BLaER1 treated with 17β-estradiol and CSF1 and Interleukin-3, amounts not matched to agents 10 nM and 100 nM (cell line): ENCODE measurements at regions not wholly inside any gene's neighbourhood (a gene's known extent, or its start where the extent isn't known, plus 50 kb on each side); places are given as distances from the start of the nearest gene placed in this dataset.

Experiments
- H3K27ac ChIP-seq, 11 experiments: shearing (Covaris generic); formaldehyde crosslinking; 2 replicates each; pipeline ENCODE4 v1.8.1; 2022
- H3K27me3 ChIP-seq, 11 experiments: shearing (Covaris generic); formaldehyde crosslinking; 2 replicates each; pipeline ENCODE4 v1.8.1; 2022
- H3K36me3 ChIP-seq, 11 experiments: shearing (Covaris generic); formaldehyde crosslinking; 2 replicates each; pipeline ENCODE4 v1.8.1; 2022
- H3K4me1 ChIP-seq, 10 experiments: shearing (Covaris generic); formaldehyde crosslinking; 2 replicates each; pipeline ENCODE4 v1.8.1; 2022
- H3K4me2 ChIP-seq, 11 experiments: shearing (Covaris generic); formaldehyde crosslinking; 2 replicates each; pipeline ENCODE4 v1.8.1; 2022
- H3K4me3 ChIP-seq, 10 experiments: shearing (Covaris generic); formaldehyde crosslinking; 2 replicates each; pipeline ENCODE4 v1.8.1; 2022
- H3K9ac ChIP-seq, 11 experiments: shearing (Covaris generic); formaldehyde crosslinking; 2 replicates each; pipeline ENCODE4 v1.8.1; 2022
- H3K9me3 ChIP-seq, 11 experiments: shearing (Covaris generic); formaldehyde crosslinking; replicated peaks in 1 of 11; 2 replicates each; pipeline ENCODE4 v1.8.1; 2022
- H4K20me1 ChIP-seq, 11 experiments: shearing (Covaris generic); formaldehyde crosslinking; 2 replicates each; pipeline ENCODE4 v1.8.1; 2022
- Cebpa-rat ChIP-seq, 11 experiments: shearing (Covaris generic); IDR thresholded peaks; 2 replicates each; pipeline ENCODE4 v1.8.1; 2022

DNA sequence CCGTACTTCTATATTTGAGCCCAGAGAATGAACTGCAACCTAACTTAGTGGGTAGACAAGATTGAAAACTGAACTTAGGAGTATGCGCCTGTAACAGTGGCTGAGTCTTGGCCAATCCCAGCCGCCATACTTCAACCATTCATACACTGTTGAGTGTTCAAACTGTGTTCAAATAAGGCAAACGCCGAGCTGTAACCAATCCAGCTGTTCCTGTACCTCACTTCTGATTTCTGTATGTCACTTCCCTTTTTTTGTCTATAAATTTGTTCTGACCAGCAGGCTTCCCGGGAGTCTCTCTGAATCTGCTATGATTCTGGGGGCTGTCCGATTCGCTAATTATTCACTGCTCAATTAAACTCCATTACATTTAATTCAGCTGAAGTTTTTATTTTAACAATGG is 58.6 kb upstream of the TPM1 start:
- Histone ChIP-seq H3K4me3 (no peak overlapping the region), H3K27ac (no peak overlapping the region), H3K9ac (no peak overlapping the region), H3K4me1 (peaks cover 0 to 6% (median 0%) of the 10 kb centered on the region in 10 experiments; a peak in 2 of 20 replicates), H3K9me3 (no peaks in the 10 kb centered on the region), H3K4me2 (no peak overlapping the region), H3K27me3 (no peaks in the 10 kb centered on the region), H4K20me1 (no peaks in the 10 kb centered on the region), H3K36me3 (no peaks in the 10 kb centered on the region)
- no peak for TF ChIP-seq Cebpa-rat (IDR thresholded peaks at IDR 0.05)

GRCh38 chr15:62985768-62986167 is 56.8 kb upstream of the TPM1 start:
- Histone ChIP-seq H3K9ac (no peak overlapping the region), H3K36me3 (no peaks in the 10 kb centered on the region), H3K4me3 (no peak overlapping the region), H3K4me1 (peaks cover 0 to 6% (median 0%) of the 10 kb centered on the region in 10 experiments; a peak in 2 of 20 replicates), H3K27me3 (no peaks in the 10 kb centered on the region), H4K20me1 (no peaks in the 10 kb centered on the region), H3K4me2 (no peak overlapping the region), H3K9me3 (no peaks in the 10 kb centered on the region), H3K27ac (no peak overlapping the region)
- no peak for TF ChIP-seq Cebpa-rat (IDR thresholded peaks at IDR 0.05)

DNA sequence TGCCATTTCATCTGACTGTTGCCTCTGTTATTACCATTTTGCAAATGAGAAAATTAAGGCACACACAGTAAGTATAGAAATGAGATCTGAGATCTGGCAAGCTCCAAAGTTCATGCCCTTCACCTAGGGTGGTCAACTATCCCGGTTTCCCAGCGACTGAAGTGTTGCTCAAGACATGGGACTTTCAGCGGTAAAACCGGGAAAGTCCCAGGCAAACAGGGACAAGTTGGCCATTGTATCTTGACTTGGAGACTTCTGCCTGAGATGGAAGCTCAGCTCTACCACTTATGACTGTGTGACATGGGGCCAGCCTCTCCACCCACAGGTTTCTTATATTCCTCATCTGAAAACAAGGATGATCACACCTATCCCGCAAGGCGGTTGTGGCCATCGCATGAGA is 55.6 kb upstream of the TPM1 start:
- no peak for TF ChIP-seq Cebpa-rat (IDR thresholded peaks at IDR 0.05)

DNA sequence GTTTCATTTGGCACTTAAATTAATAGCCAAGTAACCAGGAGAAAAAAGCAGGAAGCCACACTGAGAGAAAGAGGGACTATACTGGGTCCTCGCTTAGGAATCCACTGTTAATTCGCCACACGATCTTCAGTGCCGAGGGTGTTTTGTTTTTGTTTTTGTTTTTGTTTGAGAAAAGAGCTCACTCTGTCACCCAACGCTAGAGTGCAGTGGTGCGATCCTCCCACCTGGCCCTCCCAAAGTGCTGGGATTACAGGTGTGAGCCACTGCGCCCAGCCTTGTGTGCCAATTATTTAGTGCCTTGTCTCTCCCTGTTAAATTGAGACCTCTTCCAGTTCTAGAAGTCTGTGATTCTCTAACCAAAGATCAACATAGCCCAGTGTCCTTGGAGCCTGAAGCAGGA is 53.8 kb upstream of the TPM1 start:
- no peak overlapping the region for H3K9ac ChIP-seq
- H4K20me1 ChIP-seq, result no peaks in the 10 kb centered on the region
- TF ChIP-seq Cebpa-rat (IDR thresholded peaks at IDR 0.05), result no peak
- no peaks in the 10 kb centered on the region for H3K36me3 ChIP-seq
- peaks cover 0 to 6% (median 0%) of the 10 kb centered on the region in 10 experiments; a peak in 2 of 20 replicates for H3K4me1 ChIP-seq
- H3K9me3 ChIP-seq, result no peaks in the 10 kb centered on the region
- H3K27me3 ChIP-seq, result no peaks in the 10 kb centered on the region
- no peak overlapping the region for H3K4me2 ChIP-seq
- no peak overlapping the region for H3K27ac ChIP-seq
- no peak overlapping the region for H3K4me3 ChIP-seq

More for the DNA sequence above, 55.6 kb upstream of the TPM1 start:
- H3K27me3 ChIP-seq, result no peaks in the 10 kb centered on the region
- H3K9ac ChIP-seq, result no peak overlapping the region
- H4K20me1 ChIP-seq, result no peaks in the 10 kb centered on the region
- H3K4me1 ChIP-seq, result peaks cover 0 to 6% (median 0%) of the 10 kb centered on the region in 10 experiments; a peak in 2 of 20 replicates
- H3K9me3 ChIP-seq, result no peaks in the 10 kb centered on the region
- no peaks in the 10 kb centered on the region for H3K36me3 ChIP-seq
- no peak overlapping the region for H3K4me3 ChIP-seq
- no peak overlapping the region for H3K4me2 ChIP-seq
- H3K27ac ChIP-seq, result no peak overlapping the region

GRCh38 chr15:62989366-62990055 is 53.0 kb upstream of the TPM1 start:
- Histone ChIP-seq H3K27ac (no peak overlapping the region), H3K27me3 (no peaks in the 10 kb centered on the region), H3K4me3 (no peak overlapping the region), H3K4me1 (peaks cover 0 to 4% (median 0%) of the 10 kb centered on the region in 10 experiments; a peak in 2 of 20 replicates), H3K4me2 (no peak overlapping the region), H4K20me1 (no peaks in the 10 kb centered on the region), H3K9ac (no peak overlapping the region), H3K36me3 (no peaks in the 10 kb centered on the region), H3K9me3 (no peaks in the 10 kb centered on the region)
- no peak for TF ChIP-seq Cebpa-rat (IDR thresholded peaks at IDR 0.05)

DNA sequence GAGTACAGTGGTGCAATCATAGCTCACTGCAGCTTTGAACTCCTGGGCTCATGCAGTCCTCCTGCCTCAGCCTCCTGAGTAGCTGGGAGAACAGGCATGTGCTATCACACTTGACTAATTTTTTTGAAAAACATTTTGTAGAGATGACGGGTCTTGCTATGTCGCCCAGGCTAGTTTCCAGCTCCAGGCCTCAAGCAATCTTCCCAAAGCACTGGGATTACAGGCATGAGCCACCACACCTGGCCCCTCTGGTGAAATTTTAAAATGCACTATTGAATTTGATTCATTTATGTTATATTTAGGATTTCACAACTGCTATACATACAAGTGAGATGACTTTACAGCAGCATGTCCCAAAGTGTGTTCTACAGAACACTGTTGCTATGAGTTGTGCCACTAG is 50.8 kb upstream of the TPM1 start:
- no peak overlapping the region for H3K9ac ChIP-seq
- H3K9me3 ChIP-seq, result no peaks in the 10 kb centered on the region
- no peak overlapping the region for H3K27ac ChIP-seq
- no peak overlapping the region for H3K4me3 ChIP-seq
- no peaks in the 10 kb centered on the region for H3K27me3 ChIP-seq
- H3K36me3 ChIP-seq, result no peaks in the 10 kb centered on the region
- H3K4me1 ChIP-seq, result peaks cover 0 to 5% (median 0%) of the 10 kb centered on the region in 10 experiments; a peak in 2 of 20 replicates
- H4K20me1 ChIP-seq, result no peaks in the 10 kb centered on the region
- H3K4me2 ChIP-seq, result no peak overlapping the region
- TF ChIP-seq Cebpa-rat (IDR thresholded peaks at IDR 0.05), result no peak

- TF ChIP-seq Cebpa-rat (IDR thresholded peaks at IDR 0.05), result no peak
- H3K27ac ChIP-seq, result no peak overlapping the region
These were observed 50.2 kb upstream of the TPM1 start for GRCh38 chr15:62992302-62992701.

More at GRCh38 chr15:62992302-62992701, 50.2 kb upstream of the TPM1 start:
- no peak overlapping the region for H3K4me3 ChIP-seq
- H3K27me3 ChIP-seq, result no peaks in the 10 kb centered on the region
- H4K20me1 ChIP-seq, result no peaks in the 10 kb centered on the region
- H3K4me1 ChIP-seq, result peaks cover 0 to 5% (median 0%) of the 10 kb centered on the region in 10 experiments; a peak in 2 of 20 replicates
- no peak overlapping the region for H3K9ac ChIP-seq
- no peak overlapping the region for H3K4me2 ChIP-seq
- H3K9me3 ChIP-seq, result no peaks in the 10 kb centered on the region
- no peaks in the 10 kb centered on the region for H3K36me3 ChIP-seq
